ENCODE measurements at regions not wholly inside any gene's neighbourhood (a gene's known extent, or its start where the extent isn't known, plus 50 kb on each side); places are given as distances from the start of the nearest gene placed in this dataset.

DNA sequence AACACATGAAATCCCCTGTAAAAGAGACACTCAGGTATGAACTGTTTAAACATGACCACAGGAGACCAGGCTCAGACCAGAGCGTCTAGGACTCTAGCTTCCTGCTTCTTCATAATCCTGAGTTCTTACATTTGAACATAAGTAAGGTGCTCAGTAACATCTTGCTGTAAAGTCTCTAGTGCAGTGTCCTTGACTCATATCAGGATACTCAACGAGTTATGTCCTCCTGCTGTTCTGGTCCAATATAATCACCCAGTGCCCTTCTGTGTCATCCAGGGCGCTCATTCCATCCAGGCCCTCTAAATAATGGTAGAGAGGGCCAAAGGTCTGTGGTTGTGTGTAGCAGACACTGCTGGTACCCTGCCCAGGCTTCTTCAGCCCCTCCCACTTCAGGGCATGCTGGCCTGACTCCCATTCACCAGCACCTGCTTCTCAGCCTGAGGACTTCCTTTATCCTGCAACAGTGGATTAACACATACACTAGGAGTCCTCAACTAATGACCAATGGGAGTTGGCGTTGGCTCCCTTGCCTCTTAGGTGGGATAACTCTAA is 66.8 kb upstream of the MOCS1 start:
- no peaks in the 10 kb centered on the region for H3K79me2 ChIP-seq (replicated peaks; ENCODE audit: insufficient read depth, low read length)
- H3F3A ChIP-seq (ENCODE audit: insufficient read depth, low read length, poor library complexity, severe bottlenecking) = no peaks in the 10 kb centered on the region
- TF ChIP-seq MXI1 (conservative IDR thresholded peaks at IDR 0.05; ENCODE audit: poor library complexity, severe bottlenecking) (no peak), EP300 (conservative IDR thresholded peaks at IDR 0.05; ENCODE audit: poor library complexity, severe bottlenecking) (no peak), TAF1 (IDR thresholded peaks at IDR 0.05; ENCODE audit: low read depth) (no peak), EZH2 (IDR thresholded peaks at IDR 0.05; ENCODE audit: borderline replicate concordance, insufficient read depth, low read length, poor library complexity, severe bottlenecking) (no peak), RAD21 (conservative IDR thresholded peaks at IDR 0.05) (no peak), SMC3 (conservative IDR thresholded peaks at IDR 0.05; ENCODE audit: poor library complexity) (no peak), POLR2AphosphoS5 (IDR thresholded peaks at IDR 0.05) (no peak)
- TF ChIP-seq, protein P1, sequence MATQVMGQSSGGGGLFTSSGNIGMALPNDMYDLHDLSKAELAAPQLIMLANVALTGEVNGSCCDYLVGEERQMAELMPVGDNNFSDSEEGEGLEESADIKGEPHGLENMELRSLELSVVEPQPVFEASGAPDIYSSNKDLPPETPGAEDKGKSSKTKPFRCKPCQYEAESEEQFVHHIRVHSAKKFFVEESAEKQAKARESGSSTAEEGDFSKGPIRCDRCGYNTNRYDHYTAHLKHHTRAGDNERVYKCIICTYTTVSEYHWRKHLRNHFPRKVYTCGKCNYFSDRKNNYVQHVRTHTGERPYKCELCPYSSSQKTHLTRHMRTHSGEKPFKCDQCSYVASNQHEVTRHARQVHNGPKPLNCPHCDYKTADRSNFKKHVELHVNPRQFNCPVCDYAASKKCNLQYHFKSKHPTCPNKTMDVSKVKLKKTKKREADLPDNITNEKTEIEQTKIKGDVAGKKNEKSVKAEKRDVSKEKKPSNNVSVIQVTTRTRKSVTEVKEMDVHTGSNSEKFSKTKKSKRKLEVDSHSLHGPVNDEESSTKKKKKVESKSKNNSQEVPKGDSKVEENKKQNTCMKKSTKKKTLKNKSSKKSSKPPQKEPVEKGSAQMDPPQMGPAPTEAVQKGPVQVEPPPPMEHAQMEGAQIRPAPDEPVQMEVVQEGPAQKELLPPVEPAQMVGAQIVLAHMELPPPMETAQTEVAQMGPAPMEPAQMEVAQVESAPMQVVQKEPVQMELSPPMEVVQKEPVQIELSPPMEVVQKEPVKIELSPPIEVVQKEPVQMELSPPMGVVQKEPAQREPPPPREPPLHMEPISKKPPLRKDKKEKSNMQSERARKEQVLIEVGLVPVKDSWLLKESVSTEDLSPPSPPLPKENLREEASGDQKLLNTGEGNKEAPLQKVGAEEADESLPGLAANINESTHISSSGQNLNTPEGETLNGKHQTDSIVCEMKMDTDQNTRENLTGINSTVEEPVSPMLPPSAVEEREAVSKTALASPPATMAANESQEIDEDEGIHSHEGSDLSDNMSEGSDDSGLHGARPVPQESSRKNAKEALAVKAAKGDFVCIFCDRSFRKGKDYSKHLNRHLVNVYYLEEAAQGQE (IDR thresholded peaks at IDR 0.05; ENCODE audit: borderline replicate concordance) = no peak
- TF ChIP-seq, protein P2, sequence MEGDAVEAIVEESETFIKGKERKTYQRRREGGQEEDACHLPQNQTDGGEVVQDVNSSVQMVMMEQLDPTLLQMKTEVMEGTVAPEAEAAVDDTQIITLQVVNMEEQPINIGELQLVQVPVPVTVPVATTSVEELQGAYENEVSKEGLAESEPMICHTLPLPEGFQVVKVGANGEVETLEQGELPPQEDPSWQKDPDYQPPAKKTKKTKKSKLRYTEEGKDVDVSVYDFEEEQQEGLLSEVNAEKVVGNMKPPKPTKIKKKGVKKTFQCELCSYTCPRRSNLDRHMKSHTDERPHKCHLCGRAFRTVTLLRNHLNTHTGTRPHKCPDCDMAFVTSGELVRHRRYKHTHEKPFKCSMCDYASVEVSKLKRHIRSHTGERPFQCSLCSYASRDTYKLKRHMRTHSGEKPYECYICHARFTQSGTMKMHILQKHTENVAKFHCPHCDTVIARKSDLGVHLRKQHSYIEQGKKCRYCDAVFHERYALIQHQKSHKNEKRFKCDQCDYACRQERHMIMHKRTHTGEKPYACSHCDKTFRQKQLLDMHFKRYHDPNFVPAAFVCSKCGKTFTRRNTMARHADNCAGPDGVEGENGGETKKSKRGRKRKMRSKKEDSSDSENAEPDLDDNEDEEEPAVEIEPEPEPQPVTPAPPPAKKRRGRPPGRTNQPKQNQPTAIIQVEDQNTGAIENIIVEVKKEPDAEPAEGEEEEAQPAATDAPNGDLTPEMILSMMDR (IDR thresholded peaks at IDR 0.05; ENCODE audit: poor library complexity, severe bottlenecking) = no peak

DNA sequence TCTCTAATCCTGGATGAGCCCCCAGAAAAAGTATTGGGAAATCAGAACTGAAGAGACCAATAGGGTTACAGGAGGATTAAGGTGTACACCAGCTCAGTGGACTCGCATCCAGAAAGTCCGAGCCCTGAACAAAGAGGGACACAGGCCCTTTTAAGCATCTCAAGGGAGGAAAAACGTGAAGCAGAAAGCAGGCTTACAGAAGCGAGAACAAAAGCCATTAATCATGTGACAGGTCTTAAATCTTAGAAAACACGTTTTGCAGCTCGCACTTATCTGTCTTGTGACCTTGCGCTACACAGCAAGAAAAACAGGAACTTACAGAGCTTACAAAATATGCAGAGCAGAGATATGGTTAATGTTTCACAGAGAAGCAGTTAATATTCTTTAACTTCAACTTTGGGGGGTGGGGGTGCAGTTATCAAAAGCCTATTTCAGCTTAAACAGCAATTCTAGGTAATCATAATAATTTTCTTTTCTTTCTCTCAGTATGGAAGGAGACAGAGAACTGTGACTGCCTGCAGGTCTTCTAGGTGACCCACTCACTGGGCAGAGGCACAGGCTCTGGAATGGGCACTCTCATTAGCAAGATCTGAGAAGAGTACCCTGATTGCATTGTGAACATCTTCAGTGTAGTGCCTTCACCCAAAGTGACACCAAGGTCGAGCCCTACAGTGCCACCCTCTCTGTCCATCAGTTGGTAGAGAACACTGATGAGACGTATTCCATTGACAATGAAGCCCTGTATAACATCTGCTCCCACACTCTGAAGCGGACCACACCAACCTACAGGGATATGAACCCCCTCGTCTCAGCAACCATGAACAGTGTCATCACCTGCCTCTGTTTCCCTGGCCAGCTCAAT is 65.0 kb upstream of the MOCS1 start:
- Histone ChIP-seq H2AFZ (ENCODE audit: low read depth, low read length) (no peak overlapping the region), H3F3A (ENCODE audit: insufficient read depth, low read length, poor library complexity, severe bottlenecking) (no peaks in the 10 kb centered on the region), H3K9ac (ENCODE audit: low read length) (no peak overlapping the region), H3K9me3 (ENCODE audit: low read length) (no peaks in the 10 kb centered on the region), H3K79me2 (replicated peaks; ENCODE audit: insufficient read depth, low read length) (no peaks in the 10 kb centered on the region), H3K27ac (ENCODE audit: low read length) (no peak overlapping the region), H3K4me2 (ENCODE audit: low read length) (no peak overlapping the region), H4K20me1 (ENCODE audit: insufficient read depth) (no peaks in the 10 kb centered on the region), H3K27me3 (ENCODE audit: insufficient read depth, low read depth, low read length) (no peaks in the 10 kb centered on the region), H3K36me3 (ENCODE audit: insufficient read depth, low read length) (no peaks in the 10 kb centered on the region), H3K9me2 (ENCODE audit: insufficient read depth, low read length) (no peaks in the 10 kb centered on the region), H3K4me3 (ENCODE audit: low read length) (no peak overlapping the region)
- TF ChIP-seq, protein P2 (IDR thresholded peaks at IDR 0.05; ENCODE audit: poor library complexity, severe bottlenecking) = no peak
- TF ChIP-seq TAF1 (IDR thresholded peaks at IDR 0.05; ENCODE audit: low read depth) (no peak), EP300 (conservative IDR thresholded peaks at IDR 0.05; ENCODE audit: poor library complexity, severe bottlenecking) (no peak), POLR2AphosphoS5 (IDR thresholded peaks at IDR 0.05) (no peak), MXI1 (conservative IDR thresholded peaks at IDR 0.05; ENCODE audit: poor library complexity, severe bottlenecking) (no peak), RAD21 (conservative IDR thresholded peaks at IDR 0.05) (no peak), SMC3 (conservative IDR thresholded peaks at IDR 0.05; ENCODE audit: poor library complexity) (no peak), EZH2 (IDR thresholded peaks at IDR 0.05; ENCODE audit: borderline replicate concordance, insufficient read depth, low read length, poor library complexity, severe bottlenecking) (no peak)
- TF ChIP-seq, protein P1 (IDR thresholded peaks at IDR 0.05; ENCODE audit: borderline replicate concordance) = no peak

More for the DNA sequence above, 66.8 kb upstream of the MOCS1 start:
- no peak overlapping the region for H2AFZ ChIP-seq (ENCODE audit: low read depth, low read length)
- H4K20me1 ChIP-seq (ENCODE audit: insufficient read depth) = no peaks in the 10 kb centered on the region
- no peaks in the 10 kb centered on the region for H3K36me3 ChIP-seq (ENCODE audit: insufficient read depth, low read length)
- H3K9me3 ChIP-seq (ENCODE audit: low read length) = no peaks in the 10 kb centered on the region
- no peak overlapping the region for H3K27ac ChIP-seq (ENCODE audit: low read length)
- H3K4me3 ChIP-seq (ENCODE audit: low read length) = no peak overlapping the region
- no peak overlapping the region for H3K4me2 ChIP-seq (ENCODE audit: low read length)
- H3K27me3 ChIP-seq (ENCODE audit: insufficient read depth, low read depth, low read length) = no peaks in the 10 kb centered on the region
- no peak overlapping the region for H3K9ac ChIP-seq (ENCODE audit: low read length)
- H3K9me2 ChIP-seq (ENCODE audit: insufficient read depth, low read length) = no peaks in the 10 kb centered on the region

Measured in neural cell (in vitro differentiated cells).